ENCODE measurements at regions not wholly inside any gene's neighbourhood (a gene's known extent, or its start where the extent isn't known, plus 50 kb on each side); places are given as distances from the start of the nearest gene placed in this dataset.

DNA sequence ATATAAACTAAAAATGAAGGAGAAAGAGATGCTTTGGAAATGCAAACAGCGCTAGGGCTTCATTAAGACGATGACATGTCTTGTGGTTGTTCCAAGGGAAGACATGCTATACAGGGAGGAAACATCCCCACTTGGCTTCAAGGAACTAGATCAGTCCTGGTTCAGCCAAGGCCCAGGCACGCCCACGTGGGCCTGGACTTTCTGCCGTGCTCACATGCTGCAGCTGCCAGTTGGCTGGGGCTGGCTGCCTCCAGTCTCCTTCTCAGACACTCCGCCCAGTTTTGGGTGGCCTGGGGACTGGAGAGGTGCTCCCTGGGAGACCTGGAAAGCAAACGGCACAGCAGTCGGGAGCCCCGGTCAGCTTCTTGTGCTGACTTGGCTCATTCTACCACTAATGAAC lies 109.6 kb downstream of the GLI2 start:
- TF ChIP-seq NR3C1 (CRISPR knock-in tag; conservative IDR thresholded peaks at IDR 0.05; ENCODE audit: low read depth) (no peak), TEAD4 (CRISPR knock-in tag; IDR thresholded peaks at IDR 0.05) (no peak), ZNF121 (CRISPR knock-in tag; IDR thresholded peaks at IDR 0.05) (no peak)
- TF ChIP-seq, protein P1, sequence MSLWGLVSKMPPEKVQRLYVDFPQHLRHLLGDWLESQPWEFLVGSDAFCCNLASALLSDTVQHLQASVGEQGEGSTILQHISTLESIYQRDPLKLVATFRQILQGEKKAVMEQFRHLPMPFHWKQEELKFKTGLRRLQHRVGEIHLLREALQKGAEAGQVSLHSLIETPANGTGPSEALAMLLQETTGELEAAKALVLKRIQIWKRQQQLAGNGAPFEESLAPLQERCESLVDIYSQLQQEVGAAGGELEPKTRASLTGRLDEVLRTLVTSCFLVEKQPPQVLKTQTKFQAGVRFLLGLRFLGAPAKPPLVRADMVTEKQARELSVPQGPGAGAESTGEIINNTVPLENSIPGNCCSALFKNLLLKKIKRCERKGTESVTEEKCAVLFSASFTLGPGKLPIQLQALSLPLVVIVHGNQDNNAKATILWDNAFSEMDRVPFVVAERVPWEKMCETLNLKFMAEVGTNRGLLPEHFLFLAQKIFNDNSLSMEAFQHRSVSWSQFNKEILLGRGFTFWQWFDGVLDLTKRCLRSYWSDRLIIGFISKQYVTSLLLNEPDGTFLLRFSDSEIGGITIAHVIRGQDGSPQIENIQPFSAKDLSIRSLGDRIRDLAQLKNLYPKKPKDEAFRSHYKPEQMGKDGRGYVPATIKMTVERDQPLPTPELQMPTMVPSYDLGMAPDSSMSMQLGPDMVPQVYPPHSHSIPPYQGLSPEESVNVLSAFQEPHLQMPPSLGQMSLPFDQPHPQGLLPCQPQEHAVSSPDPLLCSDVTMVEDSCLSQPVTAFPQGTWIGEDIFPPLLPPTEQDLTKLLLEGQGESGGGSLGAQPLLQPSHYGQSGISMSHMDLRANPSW (CRISPR knock-in tag; conservative IDR thresholded peaks at IDR 0.05; ENCODE audit: low read depth): no peak
- TF ChIP-seq, protein P2, sequence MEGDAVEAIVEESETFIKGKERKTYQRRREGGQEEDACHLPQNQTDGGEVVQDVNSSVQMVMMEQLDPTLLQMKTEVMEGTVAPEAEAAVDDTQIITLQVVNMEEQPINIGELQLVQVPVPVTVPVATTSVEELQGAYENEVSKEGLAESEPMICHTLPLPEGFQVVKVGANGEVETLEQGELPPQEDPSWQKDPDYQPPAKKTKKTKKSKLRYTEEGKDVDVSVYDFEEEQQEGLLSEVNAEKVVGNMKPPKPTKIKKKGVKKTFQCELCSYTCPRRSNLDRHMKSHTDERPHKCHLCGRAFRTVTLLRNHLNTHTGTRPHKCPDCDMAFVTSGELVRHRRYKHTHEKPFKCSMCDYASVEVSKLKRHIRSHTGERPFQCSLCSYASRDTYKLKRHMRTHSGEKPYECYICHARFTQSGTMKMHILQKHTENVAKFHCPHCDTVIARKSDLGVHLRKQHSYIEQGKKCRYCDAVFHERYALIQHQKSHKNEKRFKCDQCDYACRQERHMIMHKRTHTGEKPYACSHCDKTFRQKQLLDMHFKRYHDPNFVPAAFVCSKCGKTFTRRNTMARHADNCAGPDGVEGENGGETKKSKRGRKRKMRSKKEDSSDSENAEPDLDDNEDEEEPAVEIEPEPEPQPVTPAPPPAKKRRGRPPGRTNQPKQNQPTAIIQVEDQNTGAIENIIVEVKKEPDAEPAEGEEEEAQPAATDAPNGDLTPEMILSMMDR (IDR thresholded peaks at IDR 0.05): no peak
- TF ChIP-seq, protein P3, sequence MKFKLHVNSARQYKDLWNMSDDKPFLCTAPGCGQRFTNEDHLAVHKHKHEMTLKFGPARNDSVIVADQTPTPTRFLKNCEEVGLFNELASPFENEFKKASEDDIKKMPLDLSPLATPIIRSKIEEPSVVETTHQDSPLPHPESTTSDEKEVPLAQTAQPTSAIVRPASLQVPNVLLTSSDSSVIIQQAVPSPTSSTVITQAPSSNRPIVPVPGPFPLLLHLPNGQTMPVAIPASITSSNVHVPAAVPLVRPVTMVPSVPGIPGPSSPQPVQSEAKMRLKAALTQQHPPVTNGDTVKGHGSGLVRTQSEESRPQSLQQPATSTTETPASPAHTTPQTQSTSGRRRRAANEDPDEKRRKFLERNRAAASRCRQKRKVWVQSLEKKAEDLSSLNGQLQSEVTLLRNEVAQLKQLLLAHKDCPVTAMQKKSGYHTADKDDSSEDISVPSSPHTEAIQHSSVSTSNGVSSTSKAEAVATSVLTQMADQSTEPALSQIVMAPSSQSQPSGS (CRISPR knock-in tag; IDR thresholded peaks at IDR 0.05; ENCODE audit: borderline replicate concordance, low read depth): no peak
